Karpas-422 (cell line): ENCODE measurements at regions not wholly inside any gene's neighbourhood (a gene's known extent, or its start where the extent isn't known, plus 50 kb on each side); places are given as distances from the start of the nearest gene placed in this dataset.

Source experiments
- DNase-seq: peaks from one replicate; pipeline ENCODE4 v3.0.0-alpha.2; 2015
- H2AFZ ChIP-seq: fragments of 200-600 bp; sonication (generic); 2 replicates; pipeline ENCODE4 v1.6.1; 2014; ENCODE audit warnings: antibody characterized with exemption, low read length, mixed read lengths
- H3K27ac ChIP-seq: fragments of 200-600 bp; sonication (generic); 2 replicates; pipeline ENCODE4 v1.5.1; 2014; ENCODE audit warnings: mild to moderate bottlenecking, low read length, moderate library complexity
- H3K27me3 ChIP-seq: fragments of 200-600 bp; sonication (generic); 2 replicates; pipeline ENCODE4 v1.6.1; 2014; ENCODE audit warnings: low read length, mixed read lengths
- H3K36me3 ChIP-seq: fragments of 200-600 bp; sonication (generic); 2 replicates; pipeline ENCODE4 v1.6.1; 2014; ENCODE audit warnings: low read length, mixed read lengths; ENCODE audit not compliant: insufficient read depth
- H3K4me1 ChIP-seq: fragments of 200-600 bp; sonication (generic); 2 replicates; pipeline ENCODE4 v1.6.1; 2014; ENCODE audit warnings: mild to moderate bottlenecking, low read length, mixed read lengths
- H3K4me2 ChIP-seq: fragments of 200-600 bp; sonication (generic); 2 replicates; pipeline ENCODE4 v1.6.1; 2014; ENCODE audit warnings: low read length, low read depth, mild to moderate bottlenecking; ENCODE audit not compliant: poor library complexity, severe bottlenecking
- H3K4me3 ChIP-seq: fragments of 200-600 bp; sonication (generic); 2 replicates; pipeline ENCODE4 v1.5.1; 2014; ENCODE audit warnings: mild to moderate bottlenecking, antibody characterized with exemption, low read length, mixed read lengths
- H3K79me2 ChIP-seq: fragments of 200-600 bp; sonication (generic); 2 replicates; pipeline ENCODE4 v1.6.1; 2014; ENCODE audit warnings: mild to moderate bottlenecking, low read length, mixed read lengths
- H3K9ac ChIP-seq: fragments of 200-600 bp; sonication (generic); 2 replicates; pipeline ENCODE4 v1.6.0; 2014; ENCODE audit warnings: low read length
- H3K9me2 ChIP-seq: fragments of 200-600 bp; sonication (generic), shearing (Covaris generic); replicated peaks from 2 replicates; pipeline ENCODE4 v1.6.0; 2014; ENCODE audit warnings: mild to moderate bottlenecking, low read length, moderate library complexity; ENCODE audit not compliant: insufficient read depth
- H3K9me3 ChIP-seq: fragments of 300-700, 200-600 bp; sonication (generic); 2 replicates; pipeline ENCODE4 v1.6.1; 2014; ENCODE audit warnings: low read length, mixed read lengths
- H4K20me1 ChIP-seq: fragments of 200-600 bp; sonication (generic); 2 replicates; pipeline ENCODE4 v1.6.1; 2014; ENCODE audit warnings: mild to moderate bottlenecking, antibody characterized with exemption, low read length, low read depth; ENCODE audit not compliant: insufficient read depth

DNA sequence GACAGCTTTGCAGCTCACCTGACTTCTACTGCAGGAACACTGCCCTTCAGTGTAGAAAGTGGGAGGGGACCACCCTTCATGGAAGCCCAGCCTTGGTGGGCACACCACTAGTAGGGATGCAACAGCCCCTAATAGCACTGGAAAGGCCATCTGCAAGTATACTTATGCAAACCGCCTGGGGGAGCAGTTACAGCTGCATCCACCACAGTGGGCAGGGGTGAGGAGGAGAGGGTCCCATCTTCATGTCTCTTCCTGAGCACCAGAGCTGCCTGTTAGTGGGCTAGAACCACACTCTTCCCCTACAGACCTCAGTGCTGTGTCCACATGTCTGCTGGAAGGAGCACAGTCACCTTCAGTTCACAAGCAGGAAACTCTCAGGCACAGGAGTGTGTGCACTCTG is 66.2 kb upstream of the LHX8 start:
- Histone ChIP-seq H2AFZ (no peak overlapping the region), H3K9ac (no peak overlapping the region), H3K9me2 (no peaks in the 10 kb centered on the region), H3K36me3 (no peaks in the 10 kb centered on the region), H3K27ac (no peak overlapping the region), H3K79me2 (no peaks in the 10 kb centered on the region), H3K4me1 (no peaks in the 10 kb centered on the region), H3K27me3 (no peaks in the 10 kb centered on the region), H3K4me3 (no peak overlapping the region), H3K9me3 (no peaks in the 10 kb centered on the region), H4K20me1 (no peaks in the 10 kb centered on the region), H3K4me2 (no peak overlapping the region)
- DNase-seq, result no peak

DNA sequence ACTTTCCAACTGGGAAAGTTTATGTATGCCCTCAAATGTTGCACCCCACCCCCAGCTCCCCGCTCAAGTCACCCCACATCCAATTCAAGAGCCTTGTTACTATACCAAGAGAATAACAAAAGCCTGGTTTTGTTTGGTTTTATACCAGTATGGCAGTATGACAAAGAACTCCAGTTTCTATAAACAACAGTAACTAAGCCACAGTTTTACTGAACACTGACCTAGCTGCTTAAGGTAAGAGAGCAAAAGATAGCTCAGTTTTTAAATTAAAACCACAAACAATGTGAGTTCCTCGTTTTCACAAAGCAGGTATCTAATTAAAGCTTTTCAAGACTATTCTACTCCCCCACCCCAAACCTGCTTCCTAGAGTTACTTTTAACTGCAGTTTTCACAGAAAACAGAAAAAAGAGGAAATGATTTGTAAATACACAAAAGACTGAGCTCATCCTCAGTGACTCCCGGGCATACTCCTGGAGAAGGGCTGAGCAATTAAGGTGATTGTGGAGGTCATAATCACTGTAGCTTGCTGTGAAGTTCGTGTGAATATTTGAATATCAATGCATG is 59.3 kb upstream of the LHX8 start:
- Histone ChIP-seq H3K4me3 (no peak overlapping the region), H3K9ac (no peak overlapping the region), H3K9me2 (no peaks in the 10 kb centered on the region), H3K27ac (no peak overlapping the region), H3K4me1 (no peaks in the 10 kb centered on the region), H3K79me2 (no peaks in the 10 kb centered on the region), H3K36me3 (no peaks in the 10 kb centered on the region), H4K20me1 (no peaks in the 10 kb centered on the region), H3K9me3 (no peaks in the 10 kb centered on the region), H3K4me2 (no peak overlapping the region), H3K27me3 (no peaks in the 10 kb centered on the region), H2AFZ (no peak overlapping the region)
- DNase-seq, result no peak

DNA sequence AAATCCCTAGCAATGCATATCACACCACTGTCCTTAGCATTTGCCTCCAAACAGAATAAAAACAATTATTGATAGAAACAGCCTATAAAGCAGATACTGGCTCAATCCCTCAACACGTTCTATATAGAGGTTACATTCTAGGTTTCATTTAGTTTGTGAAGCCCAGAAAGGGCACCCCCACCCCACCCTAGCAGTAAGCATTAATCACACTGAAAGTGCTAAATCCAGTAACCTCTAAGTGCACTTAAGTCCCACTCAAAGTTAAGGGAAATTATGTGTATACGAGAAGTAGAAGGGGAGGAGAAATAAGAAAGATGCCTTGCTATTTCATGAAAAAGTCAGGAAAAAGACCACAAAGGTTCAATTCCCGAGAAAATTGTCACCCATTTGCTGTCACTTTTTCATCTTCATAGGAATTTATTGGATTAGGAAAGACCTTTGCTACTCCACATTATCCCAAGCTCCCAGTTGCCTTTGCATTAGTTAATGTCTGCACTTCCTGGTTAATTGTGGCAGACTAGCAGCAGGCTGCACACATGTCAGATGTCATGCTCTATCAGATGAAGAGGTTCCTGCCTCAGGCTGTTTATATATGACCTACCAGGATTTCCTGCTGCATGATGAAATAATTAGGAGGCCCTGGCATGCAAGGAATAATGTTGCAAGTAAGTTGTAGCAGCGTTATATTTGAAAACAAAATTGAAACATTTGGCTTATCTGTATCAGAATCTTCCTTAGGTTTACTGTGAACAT is 54.5 kb upstream of the LHX8 start:
- no peak overlapping the region for H3K4me3 ChIP-seq
- H3K36me3 ChIP-seq, result no peaks in the 10 kb centered on the region
- H3K4me1 ChIP-seq, result no peaks in the 10 kb centered on the region
- no peaks in the 10 kb centered on the region for H3K9me2 ChIP-seq
- no peaks in the 10 kb centered on the region for H4K20me1 ChIP-seq
- H2AFZ ChIP-seq, result no peak overlapping the region
- no peaks in the 10 kb centered on the region for H3K27me3 ChIP-seq
- H3K9me3 ChIP-seq, result no peaks in the 10 kb centered on the region
- no peak for DNase-seq
- no peak overlapping the region for H3K9ac ChIP-seq
- no peak overlapping the region for H3K4me2 ChIP-seq
- H3K79me2 ChIP-seq, result no peaks in the 10 kb centered on the region
- H3K27ac ChIP-seq, result no peak overlapping the region

DNA sequence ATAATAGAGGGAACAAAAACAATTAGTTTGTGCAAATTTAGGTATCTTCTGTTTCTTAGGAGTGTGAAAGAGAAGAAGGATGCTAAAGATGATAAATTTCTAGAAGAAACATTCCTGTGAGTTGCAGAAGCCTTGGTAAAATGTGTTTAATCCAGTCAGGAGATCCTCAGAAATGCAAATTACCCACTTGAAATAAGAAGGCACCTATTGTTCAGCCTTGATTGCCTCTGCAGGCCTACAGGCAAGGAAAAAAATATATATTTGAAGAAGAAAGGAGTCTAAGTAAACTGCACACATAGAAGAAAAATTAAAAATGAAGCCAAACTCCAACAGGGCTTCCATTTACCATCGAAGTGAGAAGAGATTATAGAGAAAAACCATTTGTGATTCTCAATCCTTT is 51.0 kb upstream of the LHX8 start:
- no peak overlapping the region for H3K4me3 ChIP-seq
- H3K4me2 ChIP-seq, result no peak overlapping the region
- H3K9ac ChIP-seq, result no peak overlapping the region
- no peaks in the 10 kb centered on the region for H3K9me3 ChIP-seq
- no peaks in the 10 kb centered on the region for H3K4me1 ChIP-seq
- H3K9me2 ChIP-seq, result no peaks in the 10 kb centered on the region
- H2AFZ ChIP-seq, result no peak overlapping the region
- H3K79me2 ChIP-seq, result no peaks in the 10 kb centered on the region
- no peaks in the 10 kb centered on the region for H3K27me3 ChIP-seq
- H3K36me3 ChIP-seq, result no peaks in the 10 kb centered on the region
- H4K20me1 ChIP-seq, result no peaks in the 10 kb centered on the region
- DNase-seq, result no peak
- H3K27ac ChIP-seq, result no peak overlapping the region

DNA sequence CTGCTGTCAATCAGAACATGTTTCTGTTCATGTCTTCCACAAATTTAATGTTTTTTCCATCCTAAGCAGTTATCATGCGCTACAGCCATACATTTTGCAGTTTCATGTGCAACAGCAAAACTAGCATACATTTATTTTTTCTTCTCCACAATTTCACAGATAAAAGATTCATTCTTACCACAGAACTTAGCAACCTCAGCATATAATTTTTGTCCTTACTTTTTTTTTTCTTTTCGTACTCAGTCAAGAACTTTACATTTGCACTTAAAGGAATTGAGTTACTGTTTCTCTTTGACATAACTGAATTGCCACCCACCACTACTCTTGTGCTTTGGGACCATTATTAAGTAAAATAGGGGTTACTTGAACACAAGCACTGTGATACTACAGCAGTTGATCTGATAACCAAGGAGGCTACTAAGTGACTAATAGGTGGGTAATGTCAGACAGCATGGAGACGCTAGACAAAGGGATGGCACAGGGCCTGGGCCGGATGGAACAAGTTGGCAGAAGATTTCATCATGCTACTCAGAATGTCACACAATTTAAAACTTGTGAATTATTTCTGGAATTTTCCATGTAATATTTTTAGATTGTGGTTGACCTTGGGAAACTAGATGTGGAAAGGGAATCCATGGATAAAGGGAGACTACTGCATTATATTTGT is 50.2 kb upstream of the LHX8 start:
- Histone ChIP-seq H3K79me2 (no peaks in the 10 kb centered on the region), H4K20me1 (no peaks in the 10 kb centered on the region), H3K4me3 (no peak overlapping the region), H3K36me3 (no peaks in the 10 kb centered on the region), H3K9me3 (no peaks in the 10 kb centered on the region), H2AFZ (no peak overlapping the region), H3K4me1 (no peaks in the 10 kb centered on the region), H3K27me3 (no peaks in the 10 kb centered on the region), H3K27ac (no peak overlapping the region), H3K9me2 (no peaks in the 10 kb centered on the region), H3K9ac (no peak overlapping the region), H3K4me2 (no peak overlapping the region)
- no peak for DNase-seq
